GM23338 (cell line): ENCODE measurements at regions not wholly inside any gene's neighbourhood (a gene's known extent, or its start where the extent isn't known, plus 50 kb on each side); places are given as distances from the start of the nearest gene placed in this dataset.
"Not testable (repeated sequence)": the region's sequence is repeated elsewhere in the genome, so short reads cannot be mapped to it uniquely, and the experiment has no call there.

Experiments
- ATAC-seq: fragments of 200-7000 bp; cut with Tn5 transposase; 3 replicates; pipeline ENCODE4 v1.9.1; 2020
- DNase-seq: peaks from one replicate; pipeline ENCODE4 v3.0.0-alpha.2; 2015; ENCODE audit warnings: low spot score
- H2AFZ ChIP-seq: fragments of 200-600 bp; sonication (generic); 2 replicates; pipeline ENCODE4 v1.8.0; 2016; ENCODE audit warnings: antibody characterized with exemption, mild to moderate bottlenecking, moderate library complexity
- H3F3A ChIP-seq: fragments of 200-600 bp; sonication (generic); replicated peaks from 2 replicates; pipeline ENCODE4 v1.8.0; 2017; ENCODE audit warnings: antibody characterized with exemption, mixed run types, low read depth
- H3K27ac ChIP-seq: fragments of 200-600 bp; sonication (generic); 2 replicates; pipeline ENCODE4 v1.6.1; 2016; ENCODE audit warnings: low read depth
- H3K27me3 ChIP-seq: fragments of 200-600 bp; sonication (generic); 2 replicates; pipeline ENCODE4 v1.8.0; 2016; ENCODE audit warnings: mild to moderate bottlenecking, mixed run types, moderate library complexity; ENCODE audit not compliant: insufficient read depth
- H3K36me3 ChIP-seq: fragments of 200-600 bp; sonication (generic); 2 replicates; pipeline ENCODE4 v1.8.0; 2016; ENCODE audit warnings: mild to moderate bottlenecking; ENCODE audit not compliant: insufficient read depth
- H3K4me1 ChIP-seq: fragments of 200-600 bp; sonication (generic); 2 replicates; pipeline ENCODE4 v1.8.0; 2016; ENCODE audit warnings: mild to moderate bottlenecking, moderate library complexity; ENCODE audit not compliant: insufficient read depth
- H3K4me2 ChIP-seq: fragments of 200-600 bp; sonication (generic); 2 replicates; pipeline ENCODE4 v1.7.1; 2017; ENCODE audit warnings: mixed run types
- H3K4me3 ChIP-seq: fragments of 200-600 bp; sonication (generic); 2 replicates; pipeline ENCODE4 v1.6.1; 2016; ENCODE audit warnings: mixed run types
- H3K79me2 ChIP-seq: fragments of 200-600 bp; sonication (generic); replicated peaks from 2 replicates; pipeline ENCODE4 v1.8.0; 2017; ENCODE audit warnings: mild to moderate bottlenecking; ENCODE audit not compliant: insufficient read depth
- H3K9me2 ChIP-seq: fragments of 200-600 bp; sonication (generic); 2 replicates; pipeline ENCODE4 v1.8.0; 2017; ENCODE audit not compliant: insufficient read depth
- H4K20me1 ChIP-seq: fragments of 200-600 bp; sonication (generic); replicated peaks from 2 replicates; pipeline ENCODE4 v1.8.0; 2017; ENCODE audit warnings: mild to moderate bottlenecking; ENCODE audit not compliant: insufficient read depth
- H3K27ac Mint-ChIP-seq: 2 replicates; pipeline ENCODE4 v1.8.0; 2020; ENCODE audit warnings: inconsistent platforms, mild to moderate bottlenecking, moderate library complexity, mixed read lengths
- H3K27me3 Mint-ChIP-seq: 3 replicates; pipeline ENCODE4 v1.8.0; 2022; ENCODE audit warnings: low read depth, mild to moderate bottlenecking, moderate library complexity, mixed read lengths, inconsistent platforms; ENCODE audit not compliant: insufficient read depth, poor library complexity
- H3K36me3 Mint-ChIP-seq: 3 replicates; pipeline ENCODE4 v1.8.0; 2021; ENCODE audit warnings: low read depth, mild to moderate bottlenecking, inconsistent platforms, moderate library complexity, mixed read lengths
- H3K4me1 Mint-ChIP-seq: 3 replicates; pipeline ENCODE4 v1.8.0; 2020; ENCODE audit warnings: mild to moderate bottlenecking, inconsistent platforms, mixed read lengths
- H3K4me3 Mint-ChIP-seq: 3 replicates; pipeline ENCODE4 v1.8.0; 2021; ENCODE audit warnings: moderate library complexity, mild to moderate bottlenecking, inconsistent platforms, mixed read lengths
- H3K9me3 Mint-ChIP-seq: 3 replicates; pipeline ENCODE4 v1.8.0; 2020; ENCODE audit warnings: moderate library complexity, mild to moderate bottlenecking, inconsistent platforms, mixed read lengths
- CTCF ChIP-seq, 2 experiments: fragments of 200-600 bp in 1 of 2; sonication (generic) in 1 of 2; conservative IDR thresholded peaks; 2 replicates each; pipeline versions ENCODE4 v1.5.1 to v1.6.1; 2016 to 2017; ENCODE audit warnings: antibody characterized with exemption in 2 of 2, low read depth in 2 of 2, mild to moderate bottlenecking in 2 of 2, moderate library complexity in 1 of 2
- NANOG ChIP-seq: IDR thresholded peaks from 2 replicates; pipeline ENCODE4 v1.6.1; 2016; ENCODE audit warnings: antibody characterized with exemption, borderline replicate concordance
- REST ChIP-seq: IDR thresholded peaks from one replicate; pipeline ENCODE4 v1.6.1; 2018; ENCODE audit warnings: antibody characterized with exemption; ENCODE audit not compliant: unreplicated experiment
- STAT1 ChIP-seq: IDR thresholded peaks from one replicate; pipeline ENCODE4 v1.6.1; 2016; ENCODE audit warnings: antibody characterized with exemption; ENCODE audit not compliant: unreplicated experiment
- ZNF114 ChIP-seq: fragments of 250-450 bp; sonication (Bioruptor Pico); IDR thresholded peaks from 2 replicates; pipeline ENCODE4 v1.5.0; 2020; ENCODE audit warnings: mild to moderate bottlenecking, moderate library complexity
- ZNF462 ChIP-seq: fragments of 250-450 bp; sonication (Bioruptor Pico); IDR thresholded peaks from 2 replicates; pipeline ENCODE4 v1.5.0; 2020; ENCODE audit warnings: mild to moderate bottlenecking, moderate library complexity

GRCh38 chr5:161001604-161002003 lies 149.6 kb upstream of the ATP10B start (continued):
- TF ChIP-seq CTCF (conservative IDR thresholded peaks at IDR 0.05; ENCODE audit: low read depth in 2 of 2) = no peak
- no peak for TF ChIP-seq NANOG
- no peak for TF ChIP-seq ZNF114 (CRISPR knock-in tag)

GRCh38 chr5:161001142-161001541 lies 149.1 kb upstream of the ATP10B start:
- not testable (repeated sequence) for H3K4me3 ChIP-seq, H3K4me2 ChIP-seq, DNase-seq, H4K20me1 ChIP-seq, H3K79me2 ChIP-seq, H3K27me3 ChIP-seq, H3K9me2 ChIP-seq, H2AFZ ChIP-seq, H3K36me3 Mint-ChIP-seq, H3K27ac Mint-ChIP-seq, H3K4me1 ChIP-seq, H3K27me3 Mint-ChIP-seq, H3K9me3 Mint-ChIP-seq, H3K27ac ChIP-seq, ATAC-seq, H3K36me3 ChIP-seq, H3K4me3 Mint-ChIP-seq, H3K4me1 Mint-ChIP-seq, H3F3A ChIP-seq

GRCh38 chr5:160991205-160991604 lies 139.2 kb upstream of the ATP10B start:
- no peaks in the 10 kb centered on the region for H3K79me2 ChIP-seq
- DNase-seq (no peak), ATAC-seq (no peak)
- H3F3A ChIP-seq = no peaks in the 10 kb centered on the region
- no peaks in the 10 kb centered on the region for H3K36me3 ChIP-seq
- H3K4me1 Mint-ChIP-seq = no peaks in the 10 kb centered on the region
- H3K4me3 Mint-ChIP-seq = no peak overlapping the region
- H3K27me3 ChIP-seq = no peaks in the 10 kb centered on the region
- H2AFZ ChIP-seq = no peak overlapping the region
- no peak overlapping the region for H3K4me3 ChIP-seq
- no peak overlapping the region for H3K27ac ChIP-seq
- H4K20me1 ChIP-seq = no peaks in the 10 kb centered on the region
- H3K9me2 ChIP-seq = 0 out of 2 replicates have a peak, but pooled peaks cover 9% of the 10 kb centered on the region
- H3K36me3 Mint-ChIP-seq = no peaks in the 10 kb centered on the region
- no peaks in the 10 kb centered on the region; the same call in 2 of the 3 replicates for H3K9me3 Mint-ChIP-seq
- H3K27me3 Mint-ChIP-seq = no peaks in the 10 kb centered on the region
- H3K4me2 ChIP-seq = no peak overlapping the region
- no peak overlapping the region for H3K27ac Mint-ChIP-seq
- no peaks in the 10 kb centered on the region for H3K4me1 ChIP-seq
- TF ChIP-seq REST = no peak
- TF ChIP-seq STAT1 = no peak
- TF ChIP-seq ZNF462 (CRISPR knock-in tag) = no peak
- no peak for TF ChIP-seq CTCF (conservative IDR thresholded peaks at IDR 0.05; ENCODE audit: low read depth in 2 of 2)
- TF ChIP-seq NANOG = no peak
